Left kidney (tissue), 1 donor: ENCODE measurements at regions not wholly inside any gene's neighbourhood (a gene's known extent, or its start where the extent isn't known, plus 50 kb on each side); places are given as distances from the start of the nearest gene placed in this dataset.
A peak's percentile ranks its signal among the peaks of the same experiment; 100 is the strongest.

Experiments
- DNase-seq: peaks from one replicate; pipeline ENCODE4 v3.0.0-alpha.2; 2013

DNA sequence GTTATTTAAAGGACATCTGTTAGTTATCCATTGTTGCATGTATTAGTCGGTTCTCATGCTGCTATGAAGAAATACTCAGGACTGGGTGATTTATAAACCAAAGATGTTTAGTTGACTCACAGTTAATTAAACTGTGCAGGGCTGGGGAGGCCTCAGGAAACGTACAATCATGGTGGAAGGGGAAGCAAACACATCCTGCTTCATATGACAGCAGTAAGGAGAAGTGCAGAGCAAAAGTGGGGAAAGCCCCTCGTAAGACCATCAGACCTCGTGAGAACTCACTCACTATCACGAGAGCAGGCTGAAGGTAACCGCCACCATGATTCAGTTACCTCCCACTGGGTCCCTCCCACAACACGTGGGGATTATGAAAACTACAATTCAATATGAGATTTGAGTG lies 2064.1 kb downstream of the MAT2B start:
- DNase-seq = no peak

- DNase-seq = no peak
Measured at GRCh38 chr5:165573445-165573844, 2068.0 kb downstream of the MAT2B start.

DNA sequence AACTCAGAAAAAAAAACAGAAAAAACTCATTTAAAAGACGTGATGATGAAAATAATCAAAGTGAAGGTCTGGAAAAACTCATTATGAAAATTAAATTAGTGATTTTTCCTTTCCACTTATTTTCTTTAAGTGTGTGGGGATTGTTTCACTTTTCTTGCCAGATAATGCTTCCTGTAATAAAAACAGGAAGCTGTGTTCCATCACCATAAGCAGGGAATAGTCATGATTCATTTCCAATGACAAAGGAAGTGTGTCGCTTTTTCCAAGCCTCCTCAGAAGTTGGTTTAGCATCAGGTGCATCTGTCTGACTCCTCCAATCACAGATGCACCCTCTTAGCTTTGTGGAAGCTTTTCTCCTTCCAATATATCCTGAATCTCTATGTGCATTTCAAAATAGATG lies 2068.7 kb downstream of the MAT2B start:
- no peak for DNase-seq

DNA sequence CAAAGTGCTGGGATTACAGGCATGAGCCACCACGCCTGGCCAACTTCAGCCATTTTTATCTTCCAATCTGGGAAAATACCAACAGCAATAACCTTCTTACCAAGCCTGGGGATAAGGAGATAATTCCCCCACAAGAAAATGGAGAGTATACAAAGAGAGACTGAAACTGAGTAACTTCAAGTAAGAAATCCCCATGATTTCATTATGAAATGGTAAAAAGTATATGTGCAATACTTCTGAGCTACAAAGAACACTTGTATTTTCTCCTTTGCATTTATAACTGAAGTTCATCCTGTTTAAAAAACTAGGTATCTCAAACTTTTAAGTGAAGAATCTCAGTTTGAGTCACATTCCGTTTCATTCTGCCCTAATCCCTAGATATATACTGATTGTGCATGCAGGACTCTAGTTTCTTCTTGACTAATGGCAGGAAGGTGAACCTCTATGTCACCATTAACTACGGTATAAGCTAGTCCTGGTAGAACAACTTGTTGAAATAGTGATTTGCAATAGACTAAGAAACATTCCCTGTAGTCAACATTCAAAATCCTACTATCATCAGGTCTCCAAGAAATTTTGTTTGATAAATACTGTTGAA lies 2071.4 kb downstream of the MAT2B start:
- DNase-seq = no peak

DNA sequence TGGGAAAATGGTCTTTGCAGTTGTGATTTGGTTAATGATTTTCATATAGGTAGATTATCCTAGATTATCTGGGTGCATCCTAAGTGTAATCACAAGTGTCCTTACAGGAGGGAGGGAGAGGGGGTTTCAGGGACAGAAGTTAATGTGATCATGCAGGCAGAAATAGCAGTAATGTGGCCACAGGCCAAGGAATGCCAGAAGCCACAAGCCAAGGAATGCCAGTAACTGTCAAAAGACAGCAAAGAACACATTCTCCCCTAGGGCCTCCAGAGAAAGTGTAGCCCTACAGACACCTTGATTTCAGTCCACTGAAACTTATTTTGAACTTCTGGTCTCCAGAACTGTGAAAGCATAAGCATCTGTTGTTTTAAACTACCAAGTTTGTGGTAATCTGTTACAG lies 2074.5 kb downstream of the MAT2B start:
- DNase-seq = no peak

GRCh38 chr5:165594693-165595092 lies 2089.3 kb downstream of the MAT2B start:
- DNase-seq = no peak

- no peak for DNase-seq
Measured at GRCh38 chr5:165602529-165602928, 2097.1 kb downstream of the MAT2B start.

GRCh38 chr5:165607026-165607425 lies 2101.6 kb downstream of the MAT2B start:
- no peak for DNase-seq

- DNase-seq = no peak
Measured at GRCh38 chr5:165609871-165610270, 2104.5 kb downstream of the MAT2B start.

- no peak for DNase-seq
Measured at GRCh38 chr5:165616490-165617405, 2111.3 kb downstream of the MAT2B start.

DNA sequence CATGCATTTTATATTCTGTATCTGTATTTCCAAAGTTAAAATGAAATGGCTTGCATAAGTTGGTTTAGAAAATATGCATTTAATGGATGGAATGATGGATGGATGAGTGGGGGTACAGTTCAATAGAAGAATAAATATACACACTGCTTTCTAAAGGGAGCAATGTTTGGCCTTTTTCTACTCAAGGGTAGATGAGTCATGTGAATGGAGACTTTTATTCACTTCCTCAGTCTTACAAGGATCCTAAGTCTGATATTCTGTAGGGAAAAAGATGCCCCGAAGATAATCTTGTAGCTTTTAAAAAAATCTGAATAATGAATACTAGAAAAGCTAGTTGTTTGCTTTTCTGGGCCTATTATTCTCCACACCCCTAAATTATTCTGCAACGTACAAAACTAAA lies 2112.1 kb downstream of the MAT2B start:
- DNase-seq = no peak

- no peak for DNase-seq
Measured at GRCh38 chr5:165620394-165620793, 2115.0 kb downstream of the MAT2B start.

GRCh38 chr5:165622864-165623536 lies 2117.6 kb downstream of the MAT2B start:
- DNase-seq = no peak

DNA sequence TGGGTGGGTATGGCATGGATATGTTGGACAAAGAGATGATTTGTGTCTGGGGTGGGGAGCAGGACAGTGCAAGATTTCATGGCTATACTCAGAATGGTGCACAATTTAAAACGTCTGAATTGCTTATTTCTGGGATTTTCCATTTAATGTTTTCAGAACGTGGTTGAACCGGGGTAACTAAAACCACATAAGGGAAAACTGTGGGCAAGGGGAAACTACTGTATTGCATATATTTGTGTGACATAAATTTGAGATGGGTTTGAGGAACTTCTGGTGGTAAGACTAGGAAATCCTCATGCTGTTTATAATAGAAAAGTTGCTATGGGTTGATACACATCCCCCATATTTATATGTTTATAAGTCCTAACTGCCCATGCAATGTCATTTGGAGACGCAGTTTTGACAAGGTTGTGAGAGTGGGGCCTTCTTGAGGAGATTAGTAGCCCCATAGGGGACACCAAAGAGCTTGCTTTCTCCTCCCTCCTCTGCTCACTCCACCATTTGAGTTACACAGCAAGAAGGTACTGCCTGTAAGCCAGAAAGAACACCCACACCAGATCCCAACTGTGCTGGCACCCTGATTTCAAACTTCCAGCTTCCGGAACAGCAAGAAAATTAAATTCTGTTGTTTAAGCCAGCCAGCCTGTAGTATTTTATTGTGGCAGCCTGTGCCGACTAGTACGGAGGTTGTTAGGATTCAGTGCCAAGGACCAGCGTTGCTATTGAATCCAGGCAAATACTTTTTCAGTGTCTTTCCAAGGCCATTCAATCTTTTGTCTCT lies 2118.9 kb downstream of the MAT2B start:
- no peak for DNase-seq

DNA sequence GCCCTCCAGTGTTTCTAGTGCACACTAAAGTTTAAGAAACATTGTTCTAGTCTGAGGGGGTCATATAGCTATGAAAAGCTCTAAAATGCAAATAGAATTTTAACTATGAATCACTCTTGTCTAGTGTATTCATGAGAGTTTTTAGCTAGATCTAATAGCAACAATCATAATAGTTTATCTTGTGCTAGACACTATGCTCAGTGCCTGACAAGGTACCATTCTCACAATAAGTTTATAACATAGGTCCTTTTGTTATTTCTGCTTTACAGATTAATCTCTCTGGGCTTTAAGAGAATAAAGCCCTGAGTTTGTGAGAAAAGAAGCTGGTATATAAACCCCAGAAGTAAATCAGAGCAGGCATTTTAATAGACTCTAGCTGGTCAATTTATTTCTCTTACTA lies 2120.7 kb downstream of the MAT2B start:
- DNase-seq = no peak

DNA sequence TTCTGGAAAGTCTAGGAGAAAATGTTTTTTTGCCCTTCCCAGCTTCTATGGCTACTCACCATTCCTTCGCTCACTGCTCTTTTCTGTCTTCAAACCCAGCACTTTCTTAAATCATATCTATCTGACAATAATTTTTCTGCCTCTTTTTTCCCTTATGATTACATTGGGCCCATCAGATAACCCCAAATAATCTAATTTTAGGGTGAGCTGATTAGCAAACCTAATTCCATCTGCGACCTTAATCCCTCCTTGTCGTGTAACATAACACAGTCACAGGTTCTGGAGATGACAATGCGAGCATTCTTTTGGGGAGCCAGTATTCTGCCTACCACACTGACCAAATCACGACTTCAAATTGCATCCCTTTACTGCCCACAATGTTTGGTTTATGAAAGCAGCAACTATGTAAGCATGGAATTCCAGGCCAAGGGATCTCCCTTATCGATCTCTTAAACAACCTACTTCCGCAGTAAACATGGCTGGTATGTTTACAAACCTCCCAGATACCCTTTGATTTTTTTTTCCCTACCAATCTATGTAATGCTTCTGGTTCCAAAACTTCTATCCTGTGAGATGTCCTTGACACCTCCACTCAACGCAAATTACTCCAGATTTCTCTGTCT lies 2122.2 kb downstream of the MAT2B start:
- no peak for DNase-seq

DNA sequence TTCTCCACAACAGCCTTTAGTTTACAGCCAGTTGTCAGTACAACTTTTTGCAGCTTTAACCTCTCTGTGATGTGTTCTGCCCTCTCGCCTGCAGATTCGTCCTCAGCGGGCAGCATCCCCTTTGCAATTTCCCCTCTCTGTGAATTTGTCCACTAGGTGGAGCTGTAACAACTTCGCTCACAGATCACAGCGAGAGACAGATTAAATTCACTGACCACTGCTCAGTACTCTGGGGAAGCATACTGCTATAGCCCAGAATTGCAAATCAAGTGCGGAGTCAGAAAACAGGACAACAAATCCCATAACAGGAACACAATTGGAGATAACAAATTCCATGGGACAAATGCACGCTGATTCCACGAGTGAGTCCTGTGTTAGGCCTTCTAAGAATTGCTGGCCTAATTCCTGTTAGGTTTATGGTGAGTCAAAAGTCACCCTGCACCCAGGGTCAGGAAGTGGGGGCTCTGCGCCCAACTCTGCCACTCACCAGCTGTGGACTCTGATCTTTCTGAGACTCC lies 2124.9 kb downstream of the MAT2B start:
- peak; percentile 75 for DNase-seq

- DNase-seq = no peak
Measured at GRCh38 chr5:165631235-165631634, 2125.8 kb downstream of the MAT2B start.

- DNase-seq = no peak
Measured at GRCh38 chr5:165642366-165642765, 2136.9 kb downstream of the MAT2B start.

- DNase-seq = no peak
Measured at GRCh38 chr5:165665735-165666400, 2160.4 kb downstream of the MAT2B start.

DNA sequence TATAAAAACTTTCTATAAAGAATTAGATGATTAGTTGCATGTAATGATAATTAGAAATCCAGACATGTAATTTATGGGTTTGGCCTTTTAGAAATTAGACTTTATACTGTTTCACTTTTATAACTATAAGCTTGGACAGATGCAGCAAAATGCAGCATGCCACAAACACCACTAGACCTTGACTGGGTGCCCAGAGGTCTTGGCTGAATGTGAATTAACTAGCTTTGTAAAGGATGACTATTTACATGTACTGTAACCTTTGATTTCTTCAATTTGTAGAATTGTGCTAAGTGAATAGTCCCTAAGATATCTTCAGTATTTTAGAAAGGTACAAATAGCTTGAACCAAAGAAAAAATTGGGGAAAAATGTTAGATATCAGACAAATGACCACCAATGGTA lies 2168.1 kb downstream of the MAT2B start:
- DNase-seq = no peak
